OCI-LY3 (cell line): ENCODE measurements at regions not wholly inside any gene's neighbourhood (a gene's known extent, or its start where the extent isn't known, plus 50 kb on each side); places are given as distances from the start of the nearest gene placed in this dataset.

Source experiments
- CTCF ChIP-seq: fragments of 200-600, 300-600 bp; sonication (generic); IDR thresholded peaks from 2 replicates; pipeline ENCODE4 v1.5.1; 2014; ENCODE audit warnings: antibody characterized with exemption, low read length, low read depth
- EZH2phosphoT487 ChIP-seq: fragments of 200-600 bp; shearing (Covaris generic); IDR thresholded peaks from 2 replicates; pipeline ENCODE4 v1.6.1; 2018; ENCODE audit warnings: antibody characterized with exemption, mixed run types, low read depth

GRCh38 chr14:105925615-105926372 lies 399.4 kb downstream of the TMEM121 start:
- no peak for TF ChIP-seq CTCF
- TF ChIP-seq EZH2phosphoT487: no peak
